ENCODE measurements at regions not wholly inside any gene's neighbourhood (a gene's known extent, or its start where the extent isn't known, plus 50 kb on each side); places are given as distances from the start of the nearest gene placed in this dataset.

DNA sequence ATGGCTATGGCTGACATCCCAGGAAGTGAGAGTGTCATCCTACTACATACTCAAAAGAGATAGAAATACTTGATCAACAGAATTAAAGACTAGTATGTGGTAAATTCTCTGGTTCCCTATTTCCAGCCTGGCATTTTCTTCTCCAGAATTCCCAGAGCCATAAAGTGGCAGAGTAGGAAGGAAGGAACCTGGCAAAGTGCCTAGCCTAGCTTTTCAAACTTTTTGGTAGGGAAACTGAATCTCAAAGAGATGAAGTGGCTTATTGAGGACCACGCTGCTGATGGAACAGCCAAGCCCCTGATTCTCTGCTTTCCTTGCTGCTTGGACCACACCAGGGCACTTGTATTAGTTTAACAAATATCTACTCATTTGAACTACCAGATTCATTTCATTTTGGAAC, 312.4 kb upstream of the RORA start:
- Histone ChIP-seq H3K4me3 (no peak overlapping the region), H3K9me3 (no peaks in the 10 kb centered on the region), H3K36me3 (no peaks in the 10 kb centered on the region), H3K4me1 (replicated peaks) (no peaks in the 10 kb centered on the region), H3K27me3 (replicated peaks; ENCODE audit: insufficient read depth) (no peaks in the 10 kb centered on the region), H3K27ac (no peak overlapping the region)
- TF ChIP-seq POLR2A (IDR thresholded peaks at IDR 0.05) (no peak), POLR2AphosphoS5 (IDR thresholded peaks at IDR 0.05) (no peak)
- TF ChIP-seq, protein P1, sequence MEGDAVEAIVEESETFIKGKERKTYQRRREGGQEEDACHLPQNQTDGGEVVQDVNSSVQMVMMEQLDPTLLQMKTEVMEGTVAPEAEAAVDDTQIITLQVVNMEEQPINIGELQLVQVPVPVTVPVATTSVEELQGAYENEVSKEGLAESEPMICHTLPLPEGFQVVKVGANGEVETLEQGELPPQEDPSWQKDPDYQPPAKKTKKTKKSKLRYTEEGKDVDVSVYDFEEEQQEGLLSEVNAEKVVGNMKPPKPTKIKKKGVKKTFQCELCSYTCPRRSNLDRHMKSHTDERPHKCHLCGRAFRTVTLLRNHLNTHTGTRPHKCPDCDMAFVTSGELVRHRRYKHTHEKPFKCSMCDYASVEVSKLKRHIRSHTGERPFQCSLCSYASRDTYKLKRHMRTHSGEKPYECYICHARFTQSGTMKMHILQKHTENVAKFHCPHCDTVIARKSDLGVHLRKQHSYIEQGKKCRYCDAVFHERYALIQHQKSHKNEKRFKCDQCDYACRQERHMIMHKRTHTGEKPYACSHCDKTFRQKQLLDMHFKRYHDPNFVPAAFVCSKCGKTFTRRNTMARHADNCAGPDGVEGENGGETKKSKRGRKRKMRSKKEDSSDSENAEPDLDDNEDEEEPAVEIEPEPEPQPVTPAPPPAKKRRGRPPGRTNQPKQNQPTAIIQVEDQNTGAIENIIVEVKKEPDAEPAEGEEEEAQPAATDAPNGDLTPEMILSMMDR (IDR thresholded peaks at IDR 0.05): no peak
- WGBS: 77% methylated on average over 1 of the region's 1 CpG
- intact Hi-C loops (cut with DNase I): no loop called here
- no peak for DNase-seq (ENCODE audit: low spot score)

DNA sequence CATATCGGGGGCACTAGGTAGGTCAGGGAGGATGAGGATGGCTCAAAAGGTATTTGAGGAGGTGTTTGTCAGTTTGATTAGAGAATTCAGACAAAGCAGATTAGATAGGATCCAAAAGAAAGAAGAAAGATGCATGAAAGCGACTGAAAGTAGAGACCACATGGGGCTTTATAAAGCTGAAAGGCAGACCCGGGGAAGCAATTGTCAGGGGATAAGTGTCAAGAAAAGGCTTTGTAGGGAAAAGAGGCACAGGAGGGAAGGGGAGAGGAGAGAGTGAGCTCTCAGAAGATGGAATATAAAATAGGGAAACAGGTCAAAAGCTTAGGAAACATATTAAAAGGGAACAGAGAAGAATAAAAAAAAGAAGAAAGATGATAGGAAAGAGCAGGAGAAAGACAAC, 308.2 kb upstream of the RORA start:
- TF ChIP-seq, protein P1 (IDR thresholded peaks at IDR 0.05): no peak
- TF ChIP-seq POLR2AphosphoS5 (IDR thresholded peaks at IDR 0.05) (no peak), POLR2A (IDR thresholded peaks at IDR 0.05) (no peak)
- Histone ChIP-seq H3K4me1 (replicated peaks) (no peaks in the 10 kb centered on the region), H3K27me3 (replicated peaks; ENCODE audit: insufficient read depth) (no peaks in the 10 kb centered on the region), H3K36me3 (no peaks in the 10 kb centered on the region), H3K9me3 (no peaks in the 10 kb centered on the region), H3K27ac (no peak overlapping the region), H3K4me3 (no peak overlapping the region)
- 48% methylated on average over 3 of the region's 3 CpGs for WGBS
- intact Hi-C loops (cut with DNase I): no loop called here
- no peak for DNase-seq (ENCODE audit: low spot score)

DNA sequence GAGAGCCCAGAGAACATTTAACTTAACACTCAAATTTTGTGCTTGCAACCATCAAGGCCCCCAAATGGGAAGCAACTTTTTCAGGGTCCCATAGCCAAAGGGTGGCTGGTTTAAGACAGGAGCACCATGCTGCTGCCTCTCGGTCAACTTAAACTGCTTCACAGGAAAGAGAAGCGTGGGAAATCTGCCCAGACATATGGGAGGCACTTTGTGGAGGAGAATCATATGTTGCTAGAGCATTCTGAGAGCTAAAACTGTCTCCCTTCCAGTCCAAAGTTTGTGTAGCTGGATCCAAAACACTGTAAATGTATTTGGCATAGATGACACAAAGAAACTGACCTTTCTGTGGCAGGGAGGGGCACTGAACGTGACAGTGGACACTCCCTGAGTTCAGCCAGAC, 305.9 kb upstream of the RORA start:
- Histone ChIP-seq H3K27ac (no peak overlapping the region), H3K4me3 (no peak overlapping the region), H3K27me3 (replicated peaks; ENCODE audit: insufficient read depth) (no peaks in the 10 kb centered on the region), H3K36me3 (no peaks in the 10 kb centered on the region), H3K4me1 (replicated peaks) (no peaks in the 10 kb centered on the region), H3K9me3 (no peaks in the 10 kb centered on the region)
- TF ChIP-seq POLR2A (IDR thresholded peaks at IDR 0.05): no peak
- no peak for TF ChIP-seq POLR2AphosphoS5 (IDR thresholded peaks at IDR 0.05)
- TF ChIP-seq, protein P1 (IDR thresholded peaks at IDR 0.05): no peak
- no peak for DNase-seq (ENCODE audit: low spot score)
- 70% methylated on average over 3 of the region's 3 CpGs for WGBS
- intact Hi-C loops (cut with DNase I): no loop called here

DNA sequence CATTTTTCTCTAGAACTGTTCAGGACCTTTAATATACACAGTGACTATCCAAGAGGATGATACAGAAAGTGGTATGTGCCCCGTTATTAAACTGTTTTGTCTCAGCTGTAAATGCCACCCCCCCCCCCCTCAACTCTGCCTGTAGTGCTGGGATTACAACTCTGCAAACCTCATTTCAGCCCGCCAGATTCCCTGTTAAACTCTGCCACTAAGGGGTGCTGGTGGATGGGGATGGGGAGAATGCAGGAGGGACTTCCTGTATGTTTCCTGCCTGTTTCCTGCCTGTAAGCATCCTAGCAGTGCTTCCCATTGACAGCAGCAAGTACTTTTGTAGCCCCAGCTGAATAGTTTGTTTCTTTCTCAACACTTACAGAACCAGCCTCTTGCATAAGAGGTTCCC, 301.7 kb upstream of the RORA start:
- H3K27ac ChIP-seq: no peak overlapping the region
- no peaks in the 10 kb centered on the region for H3K4me1 ChIP-seq (replicated peaks)
- no peaks in the 10 kb centered on the region for H3K9me3 ChIP-seq
- no peak for DNase-seq (ENCODE audit: low spot score)
- H3K4me3 ChIP-seq: no peak overlapping the region
- WGBS: 90% methylated on average over 2 of the region's 2 CpGs
- H3K36me3 ChIP-seq: no peaks in the 10 kb centered on the region
- intact Hi-C loops (cut with DNase I): no loop called here
- no peak for TF ChIP-seq POLR2A (IDR thresholded peaks at IDR 0.05)
- H3K27me3 ChIP-seq (replicated peaks; ENCODE audit: insufficient read depth): no peaks in the 10 kb centered on the region

DNA sequence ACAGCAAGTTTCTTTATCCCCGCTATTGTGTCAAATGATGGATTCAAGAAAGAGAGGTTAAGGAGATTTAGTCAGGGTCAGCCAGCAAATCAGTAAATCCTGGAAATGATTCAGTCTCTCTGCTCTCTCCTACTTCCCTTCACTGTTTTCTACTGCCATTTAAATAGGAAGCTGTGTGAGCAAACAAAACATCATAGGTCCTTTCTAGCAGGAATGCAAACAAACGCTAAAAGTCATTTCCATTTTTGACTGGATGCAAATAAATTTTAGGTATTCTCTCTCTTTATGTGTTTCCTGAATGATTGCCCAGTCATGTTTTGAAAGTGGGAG, 299.4 kb upstream of the RORA start:
- Histone ChIP-seq H3K27me3 (replicated peaks; ENCODE audit: insufficient read depth) (no peaks in the 10 kb centered on the region), H3K27ac (no peak overlapping the region), H3K4me3 (no peak overlapping the region), H3K36me3 (no peaks in the 10 kb centered on the region), H3K4me1 (replicated peaks) (no peaks in the 10 kb centered on the region), H3K9me3 (no peaks in the 10 kb centered on the region)
- no peak for DNase-seq (ENCODE audit: low spot score)
- 25% methylated on average over 2 of the region's 2 CpGs for WGBS
- TF ChIP-seq POLR2AphosphoS5 (IDR thresholded peaks at IDR 0.05): no peak
- no peak for TF ChIP-seq POLR2A (IDR thresholded peaks at IDR 0.05)
- TF ChIP-seq, protein P1 (IDR thresholded peaks at IDR 0.05): no peak
- intact Hi-C loops (cut with DNase I): no loop called here
